Ectodermal cell (in vitro differentiated cells): ENCODE measurements at regions not wholly inside any gene's neighbourhood (a gene's known extent, or its start where the extent isn't known, plus 50 kb on each side); places are given as distances from the start of the nearest gene placed in this dataset.

Experiments
- H3K27ac ChIP-seq: 2 replicates; pipeline ENCODE4 v1.7.0; 2013; ENCODE audit warnings: mild to moderate bottlenecking, low read depth, low read length; ENCODE audit not compliant: insufficient read depth, poor library complexity, severe bottlenecking
- H3K27me3 ChIP-seq: 2 replicates; pipeline ENCODE4 v1.7.0; 2013; ENCODE audit warnings: mild to moderate bottlenecking, low read length; ENCODE audit not compliant: insufficient read depth, control insufficient read depth, poor library complexity, severe bottlenecking
- H3K36me3 ChIP-seq: one replicate; pipeline ENCODE4 v1.7.0; 2013; ENCODE audit warnings: low read length; ENCODE audit not compliant: control insufficient read depth, insufficient read depth
- H3K4me1 ChIP-seq: one replicate; pipeline ENCODE4 v1.7.0; 2013; ENCODE audit warnings: low read length; ENCODE audit not compliant: control insufficient read depth, insufficient read depth
- H3K4me3 ChIP-seq: 2 replicates; pipeline ENCODE4 v1.7.0; 2013; ENCODE audit warnings: low read depth, low read length, control low read depth; ENCODE audit not compliant: insufficient read depth
- H3K9me3 ChIP-seq: 2 replicates; pipeline ENCODE4 v1.7.0; 2013; ENCODE audit warnings: mild to moderate bottlenecking, low read length, moderate library complexity; ENCODE audit not compliant: control insufficient read depth
- WGBS, 2 experiments: methylation state at CpG; one replicate each; pipeline ENCODE4 v1.1.7; 2013; ENCODE audit warnings: missing lambda C conversion rate in 2 of 2; 5-methylcytosine and 5-hydroxymethylcytosine counted together

DNA sequence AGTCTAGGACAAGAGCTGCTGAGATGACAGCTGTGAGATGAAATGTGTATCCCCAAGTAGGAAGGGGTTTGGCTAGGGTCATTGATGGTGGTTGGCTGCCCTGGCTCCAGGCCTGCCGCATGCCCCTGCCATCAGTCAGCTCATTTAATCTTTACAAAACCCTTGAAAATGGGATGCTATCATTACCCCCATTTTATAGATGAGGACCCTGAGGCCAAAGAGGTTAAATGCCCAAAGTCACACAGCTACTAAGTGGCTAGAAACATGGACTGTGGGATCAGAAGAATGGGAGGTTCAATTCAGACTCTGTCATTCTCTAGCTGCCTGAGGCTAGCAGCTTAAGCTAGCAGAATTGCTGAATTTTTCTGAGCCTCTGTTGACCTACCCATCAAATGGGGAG is 198.8 kb downstream of the MAF start:
- no peaks in the 10 kb centered on the region for H3K9me3 ChIP-seq
- no peaks in the 10 kb centered on the region for H3K4me1 ChIP-seq
- 85 to 100% methylated on average over 1 of the region's 1 CpG for WGBS, 2 experiments
- H3K36me3 ChIP-seq = no peaks in the 10 kb centered on the region
- H3K4me3 ChIP-seq = no peak overlapping the region
- H3K27me3 ChIP-seq = no peaks in the 10 kb centered on the region
- H3K27ac ChIP-seq = no peak overlapping the region

GRCh38 chr16:79401157-79401556 is 199.4 kb downstream of the MAF start:
- Histone ChIP-seq H3K36me3 (no peaks in the 10 kb centered on the region), H3K4me1 (no peaks in the 10 kb centered on the region), H3K27me3 (no peaks in the 10 kb centered on the region), H3K9me3 (no peaks in the 10 kb centered on the region), H3K4me3 (no peak overlapping the region), H3K27ac (no peak overlapping the region)
- WGBS, 2 experiments = 93 to 97% methylated on average over 4 of the region's 4 CpGs

- Histone ChIP-seq H3K36me3 (no peaks in the 10 kb centered on the region), H3K27me3 (no peaks in the 10 kb centered on the region), H3K27ac (no peak overlapping the region), H3K4me1 (no peaks in the 10 kb centered on the region), H3K4me3 (no peak overlapping the region), H3K9me3 (no peaks in the 10 kb centered on the region)
- WGBS, 2 experiments = 86 to 87% methylated on average over 13 of the region's 13 CpGs
These were observed 199.9 kb downstream of the MAF start for GRCh38 chr16:79400462-79401149.

DNA sequence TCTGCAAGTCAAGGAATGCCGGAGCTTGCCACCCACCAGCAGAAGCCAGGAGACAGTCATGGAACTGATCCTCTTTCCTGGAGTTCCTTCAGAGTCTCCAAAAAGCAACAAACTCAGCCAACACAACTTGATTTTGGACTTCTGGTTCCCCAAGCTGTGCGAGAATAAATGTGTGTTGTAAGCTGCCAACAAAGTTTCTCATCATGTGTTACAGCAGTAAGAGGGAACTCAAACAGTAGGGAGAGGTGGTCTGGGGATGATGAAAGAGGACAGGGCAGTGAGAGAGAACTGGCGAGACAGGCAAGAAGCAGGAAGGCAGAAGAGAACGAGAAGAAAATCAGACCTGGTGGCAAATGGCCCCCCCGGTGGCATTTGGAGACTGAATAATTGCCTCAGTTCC is 204.9 kb downstream of the MAF start:
- no peak overlapping the region for H3K27ac ChIP-seq
- H3K4me1 ChIP-seq = peaks cover 7% of the 10 kb centered on the region
- no peaks in the 10 kb centered on the region for H3K36me3 ChIP-seq
- H3K9me3 ChIP-seq = no peaks in the 10 kb centered on the region
- 93 to 96% methylated on average over 5 of the region's 5 CpGs for WGBS, 2 experiments
- no peaks in the 10 kb centered on the region for H3K27me3 ChIP-seq
- no peak overlapping the region for H3K4me3 ChIP-seq

DNA sequence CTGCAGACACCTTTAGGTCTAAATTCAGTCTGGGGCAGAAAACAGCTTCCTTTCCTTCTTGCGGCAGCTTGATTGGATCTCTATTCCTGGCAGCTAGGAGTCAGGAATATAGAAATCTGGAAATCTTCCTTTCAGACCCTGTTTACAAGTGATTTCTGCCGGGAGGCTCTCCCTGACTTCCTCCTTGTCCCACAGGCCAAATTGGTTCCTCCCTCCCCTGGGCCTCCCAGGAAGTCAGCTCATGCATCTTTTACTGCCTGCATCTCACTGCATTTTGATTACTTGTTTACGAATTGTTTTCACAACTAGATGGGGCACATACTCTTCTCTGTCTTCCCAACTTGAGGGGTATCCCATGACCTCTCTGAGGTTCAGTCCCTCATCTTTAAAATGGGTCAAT is 206.3 kb downstream of the MAF start:
- H3K4me3 ChIP-seq = no peak overlapping the region
- H3K27ac ChIP-seq = no peak overlapping the region
- no peaks in the 10 kb centered on the region for H3K27me3 ChIP-seq
- no peaks in the 10 kb centered on the region for H3K36me3 ChIP-seq
- no peaks in the 10 kb centered on the region for H3K9me3 ChIP-seq
- H3K4me1 ChIP-seq = peaks cover 7% of the 10 kb centered on the region
- WGBS, 2 experiments = 90 to 94% methylated on average over 3 of the region's 3 CpGs

DNA sequence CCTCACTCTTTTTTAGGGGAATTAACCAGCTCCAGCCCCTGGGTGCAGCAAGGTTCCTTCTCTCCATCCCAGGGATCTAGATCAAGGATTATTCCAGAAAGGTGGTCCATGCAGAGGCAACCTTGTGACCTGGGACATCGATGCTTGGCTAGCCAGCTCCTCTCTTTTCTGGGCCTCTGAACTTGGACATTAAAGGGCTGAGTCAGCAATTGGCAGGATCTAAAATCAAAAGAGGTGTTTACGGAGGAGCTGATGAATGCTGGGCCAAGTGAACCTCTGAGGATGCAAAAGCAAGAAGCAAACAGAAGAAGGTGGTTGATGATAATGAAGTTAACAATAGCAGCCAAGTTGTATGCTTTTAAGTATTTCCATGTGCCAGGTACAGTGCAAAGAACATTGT is 207.0 kb downstream of the MAF start:
- Histone ChIP-seq H3K4me3 (no peak overlapping the region), H3K27me3 (no peaks in the 10 kb centered on the region), H3K9me3 (no peaks in the 10 kb centered on the region), H3K36me3 (no peaks in the 10 kb centered on the region), H3K4me1 (peaks cover 7% of the 10 kb centered on the region), H3K27ac (no peak overlapping the region)
- WGBS, 2 experiments = 94 to 96% methylated on average over 2 of the region's 2 CpGs

DNA sequence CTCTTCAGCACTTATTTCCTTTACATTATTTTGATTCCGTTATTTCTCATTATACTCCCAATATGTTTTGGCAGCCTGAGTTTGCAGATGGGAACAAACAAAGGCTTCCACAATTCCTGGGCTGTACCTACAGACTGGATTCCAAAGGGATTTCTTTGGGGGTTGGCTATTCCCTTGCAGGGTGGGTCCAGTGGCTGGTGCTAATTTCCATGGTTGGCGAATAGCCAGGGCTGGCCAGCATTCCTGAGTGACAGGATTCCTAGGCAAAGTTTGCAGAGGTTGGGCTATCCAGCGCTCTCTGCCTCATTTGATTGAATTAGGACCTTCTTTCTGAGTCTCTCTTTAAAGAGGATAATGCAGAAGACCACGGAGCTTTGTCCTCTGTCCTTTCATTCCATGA is 207.4 kb downstream of the MAF start:
- Histone ChIP-seq H3K27me3 (no peaks in the 10 kb centered on the region), H3K4me1 (peaks cover 7% of the 10 kb centered on the region), H3K4me3 (no peak overlapping the region), H3K27ac (no peak overlapping the region), H3K9me3 (no peaks in the 10 kb centered on the region), H3K36me3 (no peaks in the 10 kb centered on the region)
- WGBS, 2 experiments = 79% methylated on average over 4 of the region's 4 CpGs

DNA sequence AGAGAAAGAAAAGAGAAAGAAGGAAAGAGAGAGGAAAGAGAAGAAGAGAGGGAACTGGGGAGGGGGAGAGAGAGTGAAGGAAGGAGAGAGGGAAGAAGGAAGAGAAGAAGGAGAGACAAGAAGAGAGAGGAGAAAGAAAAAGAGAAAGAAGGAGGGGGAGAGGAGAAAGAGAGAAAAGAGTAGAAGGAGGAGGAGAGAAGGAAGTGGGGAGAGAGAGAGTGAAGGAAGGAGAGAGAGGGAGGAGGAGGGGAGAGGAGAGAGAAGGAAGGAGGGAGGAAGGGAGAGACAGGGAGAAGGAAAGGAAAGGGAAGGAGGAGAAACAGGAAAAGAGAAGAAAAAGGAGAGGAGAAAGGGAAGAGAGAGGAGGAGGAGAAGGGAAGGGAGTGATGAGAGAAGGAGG is 208.5 kb downstream of the MAF start:
- Histone ChIP-seq H3K27ac (no peak overlapping the region), H3K36me3 (no peaks in the 10 kb centered on the region), H3K27me3 (no peaks in the 10 kb centered on the region), H3K4me3 (no peak overlapping the region), H3K4me1 (peaks cover 7% of the 10 kb centered on the region), H3K9me3 (no peaks in the 10 kb centered on the region)

- Histone ChIP-seq H3K27ac (no peak overlapping the region), H3K4me1 (peaks cover 7% of the 10 kb centered on the region), H3K4me3 (no peak overlapping the region), H3K36me3 (no peaks in the 10 kb centered on the region), H3K27me3 (no peaks in the 10 kb centered on the region), H3K9me3 (no peaks in the 10 kb centered on the region)
- 93 to 94% methylated on average over 11 of the region's 11 CpGs for WGBS, 2 experiments
These were observed 209.1 kb downstream of the MAF start for GRCh38 chr16:79391395-79391794.

- H3K4me1 ChIP-seq = peaks cover 7% of the 10 kb centered on the region
- H3K27me3 ChIP-seq = no peaks in the 10 kb centered on the region
- 92% methylated on average over 9 of the region's 9 CpGs for WGBS, 2 experiments
- no peaks in the 10 kb centered on the region for H3K9me3 ChIP-seq
- no peak overlapping the region for H3K4me3 ChIP-seq
- H3K27ac ChIP-seq = no peak overlapping the region
- H3K36me3 ChIP-seq = no peaks in the 10 kb centered on the region
These were observed 210.0 kb downstream of the MAF start for GRCh38 chr16:79390481-79391051.
